ENCODE measurements at regions not wholly inside any gene's neighbourhood (a gene's known extent, or its start where the extent isn't known, plus 50 kb on each side); places are given as distances from the start of the nearest gene placed in this dataset.

DNA sequence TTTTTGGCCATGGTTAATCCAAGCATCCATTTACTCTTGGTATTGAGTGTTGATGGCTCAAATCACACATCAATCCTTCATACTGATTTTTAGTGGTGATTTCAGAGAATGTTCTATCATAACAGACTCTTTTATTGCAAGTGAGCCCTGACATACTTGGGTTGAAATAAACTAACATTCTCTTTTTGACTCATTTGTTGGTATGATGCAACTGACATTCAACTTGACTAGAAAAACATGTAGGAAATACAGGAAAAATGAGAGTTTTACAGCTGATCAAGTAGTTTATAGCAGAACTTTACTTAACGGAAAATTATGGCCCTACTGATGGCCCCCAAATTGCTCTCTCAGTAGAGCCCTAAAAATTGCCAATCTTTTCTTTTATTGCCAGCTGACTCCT, 173.9 kb upstream of the CD96 start:
- DNase-seq = no peak
- no peak for ATAC-seq
- Histone ChIP-seq H3K27ac (ENCODE audit: low read length) (no peak overlapping the region), H3K4me3 (ENCODE audit: low read length) (no peak overlapping the region), H3K9me3 (ENCODE audit: control insufficient read depth, insufficient read depth, low read length) (peaks cover 15% of the 10 kb centered on the region), H3K4me1 (ENCODE audit: control insufficient read depth, insufficient read depth, low read length) (no peaks in the 10 kb centered on the region), H3K27me3 (ENCODE audit: control insufficient read depth, insufficient read depth, low read length) (no peaks in the 10 kb centered on the region), H3K36me3 (ENCODE audit: control insufficient read depth, insufficient read depth, low read length) (no peaks in the 10 kb centered on the region)
- WGBS (ENCODE audit: insufficient coverage) = 100% methylated on average over 1 of the region's 1 CpG
- H3K27ac Mint-ChIP-seq = no peak overlapping the region
- intact Hi-C loops (cut with micrococcal nuclease) = no loop called here
- H3K9me3 Mint-ChIP-seq = peaks cover 2 to 9% of the 10 kb centered on the region in 2 donors
- H3K36me3 Mint-ChIP-seq = peaks cover 9% of the 10 kb centered on the region
- no peak overlapping the region for H3K4me3 Mint-ChIP-seq
- H3K4me1 Mint-ChIP-seq = no peaks in the 10 kb centered on the region
- peaks cover 0 to 10% of the 10 kb centered on the region in 2 donors for H3K27me3 Mint-ChIP-seq (ENCODE audit: low read depth in 2 of 2)
- no peak for TF ChIP-seq CTCF (IDR thresholded peaks at IDR 0.05)

DNA sequence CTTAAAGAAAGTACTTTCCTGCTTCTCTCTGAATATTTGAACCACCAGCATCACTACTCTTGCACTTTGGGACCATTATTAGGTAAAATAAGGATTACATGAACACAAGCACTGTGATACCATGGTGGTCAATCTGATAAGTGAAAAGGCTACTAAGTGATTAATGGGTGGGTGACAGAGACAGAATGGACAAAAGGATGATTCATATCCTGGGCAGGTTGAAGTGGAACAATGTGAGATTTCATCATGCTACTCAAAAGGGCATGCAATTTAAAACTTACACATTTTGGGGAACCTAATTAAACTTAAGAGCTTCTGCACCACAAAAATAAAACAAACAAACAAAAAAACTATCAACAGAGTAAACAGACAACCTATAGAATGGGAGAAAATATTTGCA, 172.0 kb upstream of the CD96 start:
- no peak for TF ChIP-seq CTCF (IDR thresholded peaks at IDR 0.05)
- Mint-ChIP-seq H3K4me1 (no peaks in the 10 kb centered on the region), H3K27ac (no peak overlapping the region), H3K4me3 (no peak overlapping the region), H3K36me3 (peaks cover 9% of the 10 kb centered on the region), H3K9me3 (peaks cover 2 to 10% of the 10 kb centered on the region in 2 donors), H3K27me3 (ENCODE audit: low read depth in 2 of 2) (peaks cover 14 to 15% of the 10 kb centered on the region in 2 donors)
- ATAC-seq = no peak
- intact Hi-C loops (cut with micrococcal nuclease) = no loop called here
- no peak overlapping the region for H3K4me3 ChIP-seq (ENCODE audit: low read length)
- H3K36me3 ChIP-seq (ENCODE audit: control insufficient read depth, insufficient read depth, low read length) = no peaks in the 10 kb centered on the region
- H3K27me3 ChIP-seq (ENCODE audit: control insufficient read depth, insufficient read depth, low read length) = no peaks in the 10 kb centered on the region
- no peak overlapping the region for H3K27ac ChIP-seq (ENCODE audit: low read length)
- no peaks in the 10 kb centered on the region for H3K4me1 ChIP-seq (ENCODE audit: control insufficient read depth, insufficient read depth, low read length)
- peaks cover 16% of the 10 kb centered on the region for H3K9me3 ChIP-seq (ENCODE audit: control insufficient read depth, insufficient read depth, low read length)
- DNase-seq = no peak

GRCh38 chr3:111373239-111373638, 168.8 kb upstream of the CD96 start:
- intact Hi-C loops (cut with micrococcal nuclease) = no loop called here
- 96% methylated on average over 2 of the region's 3 CpGs for WGBS (ENCODE audit: insufficient coverage)
- no peaks in the 10 kb centered on the region for H3K4me1 ChIP-seq (ENCODE audit: control insufficient read depth, insufficient read depth, low read length)
- Mint-ChIP-seq H3K27ac (no peak overlapping the region), H3K4me1 (no peaks in the 10 kb centered on the region), H3K4me3 (no peak overlapping the region), H3K27me3 (ENCODE audit: low read depth in 2 of 2) (peaks cover 15 to 35% of the 10 kb centered on the region in 2 donors), H3K9me3 (peaks cover 5 to 13% of the 10 kb centered on the region in 2 donors), H3K36me3 (peaks cover 9% of the 10 kb centered on the region)
- DNase-seq = no peak
- no peaks in the 10 kb centered on the region for H3K36me3 ChIP-seq (ENCODE audit: control insufficient read depth, insufficient read depth, low read length)
- peaks cover 16% of the 10 kb centered on the region for H3K9me3 ChIP-seq (ENCODE audit: control insufficient read depth, insufficient read depth, low read length)
- H3K27ac ChIP-seq (ENCODE audit: low read length) = no peak overlapping the region
- H3K4me3 ChIP-seq (ENCODE audit: low read length) = no peak overlapping the region
- ATAC-seq = no peak
- TF ChIP-seq CTCF (IDR thresholded peaks at IDR 0.05) = no peak
- H3K27me3 ChIP-seq (ENCODE audit: control insufficient read depth, insufficient read depth, low read length) = peaks cover 2% of the 10 kb centered on the region

- intact Hi-C loops (cut with micrococcal nuclease) = no loop called here
- Mint-ChIP-seq H3K4me1 (no peaks in the 10 kb centered on the region), H3K4me3 (no peak overlapping the region), H3K36me3 (peaks cover 9% of the 10 kb centered on the region), H3K27me3 (ENCODE audit: low read depth in 2 of 2) (peaks cover 15 to 35% of the 10 kb centered on the region in 2 donors), H3K9me3 (peaks cover 5 to 13% of the 10 kb centered on the region in 2 donors), H3K27ac (no peak overlapping the region)
- Histone ChIP-seq H3K4me3 (ENCODE audit: low read length) (no peak overlapping the region), H3K36me3 (ENCODE audit: control insufficient read depth, insufficient read depth, low read length) (no peaks in the 10 kb centered on the region), H3K4me1 (ENCODE audit: control insufficient read depth, insufficient read depth, low read length) (no peaks in the 10 kb centered on the region), H3K9me3 (ENCODE audit: control insufficient read depth, insufficient read depth, low read length) (peaks cover 16% of the 10 kb centered on the region), H3K27ac (ENCODE audit: low read length) (no peak overlapping the region), H3K27me3 (ENCODE audit: control insufficient read depth, insufficient read depth, low read length) (peaks cover 2% of the 10 kb centered on the region)
- no peak for TF ChIP-seq CTCF (IDR thresholded peaks at IDR 0.05)
- ATAC-seq (no peak), DNase-seq (no peak)
These were observed 168.1 kb upstream of the CD96 start for GRCh38 chr3:111373861-111374260.
